Heart left ventricle (tissue), 16 donors: ENCODE measurements at regions not wholly inside any gene's neighbourhood (a gene's known extent, or its start where the extent isn't known, plus 50 kb on each side); places are given as distances from the start of the nearest gene placed in this dataset.

ENCODE experiments used
- ATAC-seq, 4 donors: fragments of 200-7000 bp; cut with Tn5 transposase; one replicate each; pipeline ENCODE4 v1.9.1; 2020 to 2022; ENCODE audit warnings: moderate library complexity in 4 of 4, mild to moderate bottlenecking in 3 of 4, moderate number of reproducible peaks in 1 of 4
- DNase-seq, 5 donors: peaks; one replicate each; pipeline ENCODE4 v3.0.0-alpha.2; 2020
- H3K27ac ChIP-seq, 12 donors: fragments of 200-600 bp; sonication (generic) in 4 of 12; one replicate each; pipeline versions ENCODE4 v1.5.0 to v1.8.0; 2016 to 2022; ENCODE audit warnings: mild to moderate bottlenecking in 2 of 12
- H3K27me3 ChIP-seq, 9 donors: fragments of 200-600 bp; sonication (generic) in 2 of 9; one replicate each; pipeline versions ENCODE4 v1.5.1 to v1.8.0; 2016 to 2022; ENCODE audit warnings: mild to moderate bottlenecking in 3 of 9
- H3K36me3 ChIP-seq, 9 donors: fragments of 200-600 bp; sonication (generic) in 2 of 9; one replicate each; pipeline versions ENCODE4 v1.5.0 to v1.8.0; 2018 to 2022; ENCODE audit warnings: mild to moderate bottlenecking in 2 of 9
- H3K4me1 ChIP-seq, 12 donors: fragments of 200-600 bp; sonication (generic) in 4 of 12; one replicate each; pipeline versions ENCODE4 v1.5.0 to v1.8.0; 2016 to 2022; ENCODE audit warnings: mild to moderate bottlenecking in 3 of 12
- H3K4me3 ChIP-seq, 12 donors: fragments of 200-600 bp; sonication (generic) in 4 of 12; one replicate each; pipeline versions ENCODE4 v1.5.0 to v1.8.0; 2017 to 2022; ENCODE audit warnings: mild to moderate bottlenecking in 9 of 12, moderate library complexity in 4 of 12
- H3K9me3 ChIP-seq, 12 donors: fragments of 200-600 bp; sonication (generic) in 4 of 12; one replicate each; pipeline versions ENCODE4 v1.5.0 to v1.8.0; 2016 to 2022; ENCODE audit warnings: mild to moderate bottlenecking in 1 of 12
- CTCF ChIP-seq, 12 donors: fragments of 200-600 bp; sonication (generic) in 4 of 12; IDR thresholded peaks; one replicate each; pipeline versions ENCODE4 v1.5.0 to v1.8.0; 2018 to 2022; ENCODE audit warnings: antibody characterized with exemption in 12 of 12, mild to moderate bottlenecking in 5 of 12
- POLR2A ChIP-seq, 2 donors: fragments of 450-650 bp; IDR thresholded peaks; one replicate each; pipeline ENCODE4 v1.6.1; 2017; ENCODE audit warnings: antibody characterized with exemption in 2 of 2, mild to moderate bottlenecking in 2 of 2, moderate library complexity in 2 of 2
- WGBS, 4 donors: extraction: QIAGEN DNeasy Blood & Tissue Kit in 2 of 4; methylation state at CpG; one replicate each; pipeline versions ENCODE4 v1.1.5 to v1.1.7; 2013 to 2018; 5-methylcytosine and 5-hydroxymethylcytosine counted together
- intact Hi-C, 10 donors: fragments of 100-400 bp; cut with DNase I; formaldehyde crosslinking; loops; one replicate each; pipeline versions ENCODE4 v1.11.1 to v1.14.2; 2022
- donor health status: ischemic (EF 13 %, LVEDD 7.1; RV severe dilation, severe dysfunction).
- donor health status: healthy with polysubstance abuse.
- donor health status: DM: no; HTN: yes; CAD: no.
- donor health status: DM: no; HTN: no; CAD: no.
- donor health status: ischemic (EF 25% LVEDD 6.9; RV normal size, moderate dysfunction).
- donor health status: ischemic (EF 25% LVEDD 5.7; RV mildly dilated, moderate dysfunction).
- donor health status: healthy.
- donor health status: DM: yes; HTN: yes; CAD: no.
- donor health status: ischemic (EF 35%, LVEDD 5.7; RV mildly dilated, moderate dysfunction).
- donor health status: nonischemic (EF 11% LVEDD 7.7; RV severe dilation, severe dysfunction).
- donor health status: DM: yes; HTN: yes; CAD: no.
- donor health status: PGD.
- donor health status: ischemic (EF 29% LVEDD 5.4; RV normal size, mild dysfunction).
- donor health status: nonischemic (EF 23%, LVEDD 6.1; RV moderate dilation, normal function).

DNA sequence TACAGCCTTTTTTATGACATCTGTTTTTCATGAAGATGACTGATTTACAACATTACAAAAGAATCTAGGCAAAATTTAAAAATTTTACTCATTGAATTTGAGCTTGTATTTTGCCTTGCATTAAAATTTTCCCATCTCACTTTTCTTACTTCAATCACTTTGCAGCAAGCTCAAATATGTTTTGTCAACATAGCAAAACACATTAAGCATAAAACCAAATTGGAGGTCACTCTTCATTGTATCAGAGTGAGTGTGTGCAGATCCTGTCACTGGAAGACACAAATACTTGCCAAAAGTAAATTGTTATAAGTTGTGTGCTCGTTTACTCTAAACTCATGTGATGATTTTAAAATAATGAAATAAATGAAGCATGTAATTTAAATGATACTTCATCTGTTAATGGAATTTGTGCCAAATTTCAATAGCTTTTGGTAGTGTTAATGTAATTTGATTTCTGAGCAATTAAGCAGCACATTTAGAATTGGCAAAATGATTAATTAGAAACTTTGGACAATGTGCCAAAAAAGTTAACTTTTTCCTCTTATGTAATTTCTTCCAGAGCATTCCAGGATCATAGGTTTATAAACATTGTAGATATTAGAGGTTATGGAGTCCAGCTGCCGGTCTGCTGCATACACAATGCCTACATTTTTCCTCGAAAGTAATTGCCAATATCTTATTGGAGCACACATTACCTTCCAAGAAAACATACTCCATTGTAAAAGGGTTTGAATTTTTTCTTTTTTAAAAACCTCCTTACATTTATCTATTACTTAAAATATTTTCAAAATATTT, 1078.2 kb upstream of the LRRTM3 start:
- TF ChIP-seq CTCF (IDR thresholded peaks at IDR 0.05) (no peak), POLR2A (IDR thresholded peaks at IDR 0.05) (no peak)
- H3K4me3 ChIP-seq = no peak overlapping the region
- H3K36me3 ChIP-seq = no peaks in the 10 kb centered on the region
- H3K4me1 ChIP-seq = no peaks in the 10 kb centered on the region
- ATAC-seq (no peak), DNase-seq (no peak)
- intact Hi-C loops = no loop called here
- H3K27ac ChIP-seq = no peak overlapping the region
- no peaks in the 10 kb centered on the region for H3K27me3 ChIP-seq
- WGBS, 4 donors = 61 to 65% (median 64%) methylated on average over 3 of the region's 3 CpGs
- no peaks in the 10 kb centered on the region for H3K9me3 ChIP-seq

DNA sequence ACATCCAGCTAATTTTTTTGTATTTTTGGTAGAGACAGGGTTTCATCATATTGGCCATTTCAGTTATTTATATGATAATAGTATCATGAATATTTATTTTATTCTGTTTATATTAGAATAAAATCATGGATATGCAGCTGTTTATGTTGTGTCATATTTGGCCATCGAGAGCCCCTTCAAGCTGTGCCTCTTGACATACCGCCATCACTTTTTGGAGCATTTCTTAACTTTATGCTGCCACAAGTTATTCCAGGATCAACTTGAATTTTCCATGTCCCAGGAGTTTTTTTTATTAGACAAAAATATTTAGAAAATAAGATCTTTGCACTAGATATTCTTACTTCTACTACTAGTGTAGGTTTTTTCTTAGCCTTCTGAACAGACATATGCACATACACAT, 1067.0 kb upstream of the LRRTM3 start:
- no peaks in the 10 kb centered on the region for H3K4me1 ChIP-seq
- WGBS, 4 donors = 85 to 93% (median 89%) methylated on average over 2 of the region's 2 CpGs
- H3K9me3 ChIP-seq = no peaks in the 10 kb centered on the region
- H3K27me3 ChIP-seq = no peaks in the 10 kb centered on the region
- H3K27ac ChIP-seq = no peak overlapping the region
- H3K4me3 ChIP-seq = no peak overlapping the region
- intact Hi-C loops = no loop called here
- ATAC-seq = no peak
- TF ChIP-seq CTCF (IDR thresholded peaks at IDR 0.05) (no peak), POLR2A (IDR thresholded peaks at IDR 0.05) (no peak)
- DNase-seq = no peak
- no peaks in the 10 kb centered on the region for H3K36me3 ChIP-seq

DNA sequence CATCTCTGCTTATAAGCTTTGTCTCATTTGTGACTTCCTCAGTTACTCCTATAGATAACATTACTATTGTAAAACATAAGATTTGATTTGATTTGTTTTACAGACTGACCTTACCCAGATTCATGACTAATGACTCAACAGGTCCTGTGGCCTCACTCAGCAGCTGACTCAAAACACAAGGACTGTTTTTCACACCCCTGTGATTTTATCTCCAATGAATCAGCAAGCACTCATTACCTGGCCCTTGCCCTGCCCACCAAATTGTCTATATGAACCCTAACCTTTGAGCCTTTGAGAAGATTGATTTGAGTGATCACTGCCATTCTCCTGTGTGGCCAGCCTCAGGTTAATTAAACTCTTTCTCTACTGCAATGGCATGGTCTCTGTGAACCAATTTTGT, 1064.6 kb upstream of the LRRTM3 start:
- Histone ChIP-seq H3K27me3 (no peaks in the 10 kb centered on the region), H3K9me3 (no peaks in the 10 kb centered on the region), H3K4me3 (no peak overlapping the region), H3K4me1 (no peaks in the 10 kb centered on the region), H3K27ac (no peak overlapping the region), H3K36me3 (no peaks in the 10 kb centered on the region)
- TF ChIP-seq CTCF (IDR thresholded peaks at IDR 0.05) (no peak), POLR2A (IDR thresholded peaks at IDR 0.05) (no peak)
- ATAC-seq (no peak), DNase-seq (no peak)
- intact Hi-C loops = no loop called here
